ENCODE measurements at regions not wholly inside any gene's neighbourhood (a gene's known extent, or its start where the extent isn't known, plus 50 kb on each side); places are given as distances from the start of the nearest gene placed in this dataset.

- no peak for DNase-seq (ENCODE audit: low spot score)
Measured at GRCh38 chr2:200054681-200055468, 99.5 kb downstream of the MAIP1 start.

- no peak for DNase-seq (ENCODE audit: low spot score)
Measured at GRCh38 chr2:200056105-200056504, 100.7 kb downstream of the MAIP1 start.

- DNase-seq (ENCODE audit: low spot score) = no peak
Measured at GRCh38 chr2:200063155-200063554, 107.8 kb downstream of the MAIP1 start.

- DNase-seq (ENCODE audit: low spot score) = no peak
Measured at GRCh38 chr2:200064879-200065278, 109.5 kb downstream of the MAIP1 start.

- DNase-seq (ENCODE audit: low spot score) = no peak
Measured at GRCh38 chr2:200065477-200065876, 110.1 kb downstream of the MAIP1 start.

- no peak for DNase-seq (ENCODE audit: low spot score)
Measured at GRCh38 chr2:200066417-200066816, 111.0 kb downstream of the MAIP1 start.

GRCh38 chr2:200068642-200069041 is 113.3 kb downstream of the MAIP1 start:
- no peak for DNase-seq (ENCODE audit: low spot score)

GRCh38 chr2:200077210-200077650 is 121.8 kb downstream of the MAIP1 start:
- no peak for DNase-seq (ENCODE audit: low spot score)

GRCh38 chr2:200077838-200078237 is 122.5 kb downstream of the MAIP1 start:
- DNase-seq (ENCODE audit: low spot score) = no peak

- no peak for DNase-seq (ENCODE audit: low spot score)
Measured at GRCh38 chr2:200079356-200079755, 124.0 kb downstream of the MAIP1 start.

GRCh38 chr2:200081236-200081635 is 125.9 kb downstream of the MAIP1 start:
- no peak for DNase-seq (ENCODE audit: low spot score)

- no peak for DNase-seq (ENCODE audit: low spot score)
Measured at GRCh38 chr2:200081811-200082210, 126.4 kb downstream of the MAIP1 start.

- no peak for DNase-seq (ENCODE audit: low spot score)
Measured at GRCh38 chr2:200084036-200084435, 128.7 kb downstream of the MAIP1 start.

- DNase-seq (ENCODE audit: low spot score) = no peak
Measured at GRCh38 chr2:200086911-200087310, 131.5 kb downstream of the MAIP1 start.

- no peak for DNase-seq (ENCODE audit: low spot score)
Measured at GRCh38 chr2:200087451-200087850, 132.1 kb downstream of the MAIP1 start.

GRCh38 chr2:200089040-200089755 is 133.8 kb downstream of the MAIP1 start:
- DNase-seq (ENCODE audit: low spot score) = no peak

- DNase-seq (ENCODE audit: low spot score) = no peak
Measured at GRCh38 chr2:200089756-200090109, 134.4 kb downstream of the MAIP1 start.

- no peak for DNase-seq (ENCODE audit: low spot score)
Measured at GRCh38 chr2:200090683-200091082, 135.3 kb downstream of the MAIP1 start.

- no peak for DNase-seq (ENCODE audit: low spot score)
Measured at GRCh38 chr2:200091126-200091525, 135.7 kb downstream of the MAIP1 start.

- DNase-seq (ENCODE audit: low spot score) = no peak
Measured at GRCh38 chr2:200092235-200092634, 136.9 kb downstream of the MAIP1 start.

- no peak for DNase-seq (ENCODE audit: low spot score)
Measured at GRCh38 chr2:200095436-200095835, 140.1 kb downstream of the MAIP1 start.

- DNase-seq (ENCODE audit: low spot score) = no peak
Measured at GRCh38 chr2:200099256-200099655, 143.9 kb downstream of the MAIP1 start.

GRCh38 chr2:200100027-200100426 is 144.6 kb downstream of the MAIP1 start:
- DNase-seq (ENCODE audit: low spot score) = no peak

GRCh38 chr2:200101922-200102321 is 146.5 kb downstream of the MAIP1 start:
- no peak for DNase-seq (ENCODE audit: low spot score)
